IgD-negative memory B cell (primary cell): ENCODE measurements at regions not wholly inside any gene's neighbourhood (a gene's known extent, or its start where the extent isn't known, plus 50 kb on each side); places are given as distances from the start of the nearest gene placed in this dataset.
"Not testable (repeated sequence)": the region's sequence is repeated elsewhere in the genome, so short reads cannot be mapped to it uniquely, and the experiment has no call there.

Source experiments
- H3K27ac Mint-ChIP-seq, 3 donors: one replicate each; pipeline ENCODE4 v1.8.0; 2020 to 2022; ENCODE audit warnings: mild to moderate bottlenecking in 3 of 3, mixed read lengths in 3 of 3, moderate library complexity in 1 of 3
- H3K27me3 Mint-ChIP-seq: one replicate; pipeline ENCODE4 v1.8.0; 2021; ENCODE audit warnings: mixed read lengths
- H3K36me3 Mint-ChIP-seq: one replicate; pipeline ENCODE4 v1.8.0; 2020; ENCODE audit warnings: mild to moderate bottlenecking, mixed read lengths
- H3K4me1 Mint-ChIP-seq, 3 donors: one replicate each; pipeline ENCODE4 v1.8.0; 2020 to 2022; ENCODE audit warnings: mixed read lengths in 3 of 3, mild to moderate bottlenecking in 1 of 3
- H3K4me3 Mint-ChIP-seq, 4 donors: one replicate each; pipeline ENCODE4 v1.8.0; 2020 to 2022; ENCODE audit warnings: mild to moderate bottlenecking in 4 of 4, mixed read lengths in 4 of 4, moderate library complexity in 3 of 4
- H3K9me3 Mint-ChIP-seq, 3 donors: one replicate each; pipeline ENCODE4 v1.8.0; 2020 to 2021; ENCODE audit warnings: mixed read lengths in 3 of 3, mild to moderate bottlenecking in 1 of 3

DNA sequence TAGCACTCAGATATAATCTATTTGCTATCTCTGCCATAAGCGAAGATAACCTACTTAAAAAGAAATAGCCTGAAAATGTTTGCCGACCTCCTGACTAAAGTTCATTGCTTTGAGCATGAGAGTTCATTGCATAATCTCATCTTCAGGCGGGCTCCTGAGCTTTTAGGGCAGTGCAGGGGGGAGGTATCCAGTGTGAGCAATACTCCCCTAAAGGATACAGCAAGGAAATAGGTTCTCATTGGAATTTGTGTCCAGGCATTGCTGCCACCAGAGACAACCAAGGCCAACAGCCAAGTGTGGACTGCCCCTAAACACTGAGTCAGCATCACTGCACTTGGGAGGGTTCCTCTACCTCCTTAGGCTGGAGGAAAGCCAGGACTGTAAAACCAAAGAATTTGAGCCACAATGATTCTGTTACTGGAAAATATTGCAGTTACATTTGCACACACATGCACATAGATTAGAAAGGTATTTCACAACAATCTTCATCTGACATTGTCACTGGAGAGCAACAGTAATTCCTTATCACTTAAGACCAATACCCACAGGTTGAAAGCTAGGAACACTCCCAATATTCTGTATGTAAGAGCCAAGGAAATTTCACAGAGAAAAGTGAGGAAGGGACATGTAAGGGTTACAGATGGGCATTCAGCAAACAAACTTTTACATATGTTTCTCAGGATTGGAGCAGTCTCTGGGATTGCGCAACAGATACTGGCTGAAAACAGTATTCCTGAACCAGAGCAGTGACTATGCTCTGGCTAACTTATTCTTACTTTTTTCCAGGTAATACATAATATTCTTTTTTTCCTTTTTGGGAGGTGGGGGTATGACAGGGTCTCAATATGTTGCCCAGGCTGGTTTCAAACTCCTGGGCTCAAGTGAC is 98.6 kb upstream of the TLE1 start:
- Mint-ChIP-seq H3K36me3 (no peaks in the 10 kb centered on the region), H3K4me3 (no peak overlapping the region), H3K27me3 (no peaks in the 10 kb centered on the region), H3K9me3 (peaks cover 0 to 2% (median 1%) of the 10 kb centered on the region in 3 donors), H3K4me1 (no peaks in the 10 kb centered on the region), H3K27ac (no peak overlapping the region)

DNA sequence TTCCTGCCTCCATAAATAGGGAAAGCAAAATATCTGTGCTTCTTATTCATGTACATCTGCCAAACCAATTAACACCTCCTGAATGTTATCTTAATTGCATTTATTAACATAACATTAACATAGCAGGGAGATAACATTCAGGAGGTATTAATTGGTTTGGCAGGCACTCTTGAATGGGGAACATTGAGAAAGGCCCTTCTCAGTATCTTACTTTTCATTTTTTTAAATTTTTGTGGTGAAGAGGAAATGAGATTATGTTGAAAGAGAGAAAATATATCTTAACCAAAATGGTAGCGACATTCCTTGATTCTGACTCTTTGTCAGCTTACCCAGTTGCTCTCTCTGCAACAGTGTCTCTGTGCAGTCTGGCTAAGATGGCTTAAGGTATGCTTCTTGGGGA is 100.4 kb upstream of the TLE1 start:
- Mint-ChIP-seq H3K36me3 (peaks cover 2% of the 10 kb centered on the region), H3K27ac (no peak overlapping the region), H3K4me1 (peaks cover 0 to 2% (median 0%) of the 10 kb centered on the region in 3 donors), H3K27me3 (no peaks in the 10 kb centered on the region), H3K9me3 (peaks cover 0 to 2% (median 0%) of the 10 kb centered on the region in 3 donors), H3K4me3 (no peak overlapping the region)

DNA sequence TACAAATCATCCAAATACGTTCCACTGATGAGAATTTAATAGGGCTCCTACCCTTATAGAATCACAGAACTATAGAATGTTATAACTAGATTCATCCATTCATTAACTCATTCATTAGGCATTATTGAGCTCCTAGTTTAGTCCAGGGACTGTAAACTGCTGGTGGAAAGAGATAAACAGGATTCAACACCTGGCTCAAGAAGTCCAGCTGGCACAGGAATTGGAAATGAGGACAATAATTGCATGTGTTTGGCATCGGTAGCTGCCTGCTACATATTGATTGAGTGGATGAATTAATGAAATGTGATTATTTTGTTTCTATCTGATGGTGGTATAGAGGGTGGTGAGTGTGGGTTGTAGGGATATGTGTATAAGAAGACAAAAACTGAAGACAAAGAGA is 100.8 kb upstream of the TLE1 start:
- Mint-ChIP-seq H3K27me3 (no peaks in the 10 kb centered on the region), H3K4me1 (peaks cover 0 to 2% (median 0%) of the 10 kb centered on the region in 3 donors), H3K9me3 (peaks cover 0 to 2% (median 1%) of the 10 kb centered on the region in 3 donors), H3K4me3 (no peak overlapping the region), H3K27ac (no peak overlapping the region), H3K36me3 (peaks cover 2% of the 10 kb centered on the region)

DNA sequence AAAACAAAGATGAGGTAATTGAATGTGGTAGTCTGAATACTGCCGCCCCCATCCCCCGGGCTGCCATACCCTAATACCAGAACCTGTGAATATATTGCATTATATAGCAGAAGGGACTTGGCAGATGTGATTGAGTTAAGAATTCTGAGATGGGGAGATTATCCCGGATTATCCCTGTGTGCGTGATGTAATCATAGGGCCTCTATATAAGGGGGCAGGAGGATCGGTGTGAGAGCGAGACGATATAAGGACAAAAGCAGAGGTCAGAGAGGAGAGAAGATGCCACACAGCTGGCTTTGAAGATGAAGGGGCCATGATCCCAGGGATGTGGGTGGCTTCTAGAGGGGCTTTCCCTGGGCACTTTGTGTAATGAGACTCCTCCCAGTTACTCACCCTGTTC is 101.7 kb upstream of the TLE1 start:
- H3K4me1 Mint-ChIP-seq: peaks cover 0 to 2% (median 0%) of the 10 kb centered on the region in 3 donors
- H3K27me3 Mint-ChIP-seq: peaks cover 1% of the 10 kb centered on the region

DNA sequence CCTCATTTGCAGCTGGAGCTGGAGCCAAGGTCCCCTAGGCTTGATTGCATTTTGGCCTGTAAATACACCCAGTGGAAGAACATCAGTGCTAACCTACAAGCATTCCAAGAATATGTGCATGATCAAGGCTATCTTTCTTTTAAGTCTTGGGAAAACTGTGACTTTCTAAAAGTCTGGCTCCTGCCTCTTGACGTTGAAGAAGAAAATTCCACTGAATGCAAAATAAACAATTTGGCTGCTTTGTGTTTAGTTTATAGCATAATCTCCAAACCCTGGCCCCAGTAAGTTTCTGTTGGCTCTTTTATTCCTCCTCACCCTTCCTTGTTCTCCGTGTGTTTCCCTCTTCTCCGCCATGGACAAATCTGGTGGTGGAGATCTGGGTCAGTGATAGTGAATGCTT is 109.3 kb upstream of the TLE1 start:
- Mint-ChIP-seq H3K4me1 (peaks cover 0 to 3% (median 1%) of the 10 kb centered on the region in 3 donors), H3K27me3 (peaks cover 4% of the 10 kb centered on the region), H3K4me3 (no peak overlapping the region), H3K36me3 (peaks cover 2% of the 10 kb centered on the region), H3K27ac (no peak overlapping the region), H3K9me3 (peaks cover 0 to 2% (median 1%) of the 10 kb centered on the region in 3 donors)

More for the DNA sequence above, 101.7 kb upstream of the TLE1 start:
- H3K36me3 Mint-ChIP-seq: peaks cover 2% of the 10 kb centered on the region
- no peak overlapping the region for H3K27ac Mint-ChIP-seq
- no peak overlapping the region for H3K4me3 Mint-ChIP-seq
- H3K9me3 Mint-ChIP-seq: peaks cover 0 to 2% (median 1%) of the 10 kb centered on the region in 3 donors

DNA sequence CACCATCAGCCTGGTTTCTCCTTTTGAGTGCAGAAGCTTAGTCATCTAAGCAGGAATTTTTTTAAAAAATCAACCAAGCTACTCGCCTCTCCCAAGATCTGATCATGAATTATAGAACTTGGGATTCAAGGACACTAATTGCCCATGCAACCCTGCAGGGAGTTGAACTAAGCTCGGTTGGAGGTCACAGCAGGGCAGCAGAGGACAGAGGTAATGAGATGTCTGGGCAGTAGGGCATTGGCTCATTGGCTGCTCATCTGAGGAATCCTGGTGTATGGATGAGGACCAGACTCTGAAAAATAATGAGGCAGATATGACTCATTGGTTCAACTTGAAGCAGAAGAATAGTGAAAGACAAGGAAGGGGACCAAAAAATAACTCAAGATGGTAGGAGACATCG is 111.8 kb upstream of the TLE1 start:
- Mint-ChIP-seq H3K9me3 (peaks cover 0 to 2% (median 0%) of the 10 kb centered on the region in 3 donors), H3K27ac (no peak overlapping the region), H3K36me3 (peaks cover 2% of the 10 kb centered on the region), H3K27me3 (peaks cover 3% of the 10 kb centered on the region), H3K4me3 (no peak overlapping the region), H3K4me1 (peaks cover 3 to 5% (median 3%) of the 10 kb centered on the region in 3 donors)

DNA sequence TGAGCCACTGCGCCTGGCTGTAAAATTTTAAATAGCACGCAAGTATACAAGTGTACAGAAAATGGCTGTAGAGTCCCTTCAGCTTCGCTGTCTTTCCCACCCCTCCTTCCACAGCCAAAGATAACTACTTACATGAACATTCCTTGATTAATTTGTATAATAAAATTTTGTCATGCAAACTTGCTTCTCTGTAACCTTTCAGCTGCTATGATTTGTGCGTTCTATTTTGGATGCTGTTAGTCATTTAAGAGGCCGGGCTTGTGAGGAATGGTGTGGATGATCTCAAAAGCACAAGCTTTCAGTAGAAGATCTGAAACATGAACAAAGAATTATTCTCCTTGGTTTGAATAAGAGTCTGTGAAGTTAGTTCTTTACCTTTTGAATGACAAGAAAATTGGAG is 115.0 kb upstream of the TLE1 start:
- Mint-ChIP-seq H3K36me3 (peaks cover 2% of the 10 kb centered on the region), H3K27ac (no peak overlapping the region)

DNA sequence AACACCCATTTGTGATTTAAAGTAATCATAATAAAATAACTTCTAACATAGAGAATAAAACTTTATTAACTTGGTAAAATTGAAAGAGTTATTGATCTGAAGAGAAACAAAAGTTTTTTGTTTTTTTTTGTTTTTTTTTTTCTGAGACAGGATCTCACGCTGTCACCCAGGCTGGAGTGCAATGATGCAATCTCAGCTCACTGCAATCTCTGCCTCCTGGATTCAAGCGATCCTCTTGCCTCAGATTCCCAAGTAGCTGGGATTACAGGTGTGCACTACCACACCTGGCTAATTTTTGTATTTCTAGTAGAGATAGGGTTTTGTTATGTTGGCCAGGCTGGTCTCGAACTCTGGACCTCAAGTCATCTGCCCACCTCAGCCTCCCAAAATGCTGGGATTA is 116.5 kb upstream of the SPATA31D4 start:
- not testable (repeated sequence) for H3K4me3 Mint-ChIP-seq, H3K27me3 Mint-ChIP-seq, H3K27ac Mint-ChIP-seq, H3K36me3 Mint-ChIP-seq, H3K9me3 Mint-ChIP-seq
- peaks cover 12 to 21% (median 18%) of the 10 kb centered on the region in 3 donors for H3K4me1 Mint-ChIP-seq

More for the DNA sequence above, 115.0 kb upstream of the TLE1 start:
- H3K4me3 Mint-ChIP-seq: no peak overlapping the region
- H3K9me3 Mint-ChIP-seq: no peaks in the 10 kb centered on the region
- H3K4me1 Mint-ChIP-seq: peaks cover 3 to 5% (median 3%) of the 10 kb centered on the region in 3 donors
- H3K27me3 Mint-ChIP-seq: no peaks in the 10 kb centered on the region

DNA sequence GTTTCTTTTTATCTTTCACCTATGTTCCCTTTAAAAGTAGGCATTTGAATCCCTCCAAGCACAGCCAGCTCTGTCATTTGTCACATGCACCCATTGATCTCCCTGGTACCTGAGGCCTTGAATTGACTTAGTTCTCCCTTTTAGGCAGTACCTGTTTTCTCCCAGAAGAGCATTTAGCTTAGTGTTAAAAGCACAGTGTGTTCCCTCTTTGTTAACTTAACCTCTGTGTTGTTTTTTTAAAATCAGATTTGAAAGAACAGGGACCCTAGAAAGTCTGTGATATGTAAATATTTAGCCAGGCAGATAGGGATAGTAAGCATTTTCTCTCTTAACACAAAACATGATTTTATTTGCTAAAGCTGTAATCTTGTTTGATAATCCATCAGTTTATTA is 113.8 kb upstream of the SPATA31D4 start:
- peak overlapping the region in 1 of 3 donors; percentile 15 for H3K27ac Mint-ChIP-seq
- H3K9me3 Mint-ChIP-seq: no peaks in the 10 kb centered on the region
- peaks cover 12 to 21% (median 18%) of the 10 kb centered on the region in 3 donors for H3K4me1 Mint-ChIP-seq
- H3K4me3 Mint-ChIP-seq: peak overlapping the region in 1 of 4 donors; percentile 58
- peaks cover 4% of the 10 kb centered on the region for H3K27me3 Mint-ChIP-seq
- peaks cover 4% of the 10 kb centered on the region for H3K36me3 Mint-ChIP-seq

DNA sequence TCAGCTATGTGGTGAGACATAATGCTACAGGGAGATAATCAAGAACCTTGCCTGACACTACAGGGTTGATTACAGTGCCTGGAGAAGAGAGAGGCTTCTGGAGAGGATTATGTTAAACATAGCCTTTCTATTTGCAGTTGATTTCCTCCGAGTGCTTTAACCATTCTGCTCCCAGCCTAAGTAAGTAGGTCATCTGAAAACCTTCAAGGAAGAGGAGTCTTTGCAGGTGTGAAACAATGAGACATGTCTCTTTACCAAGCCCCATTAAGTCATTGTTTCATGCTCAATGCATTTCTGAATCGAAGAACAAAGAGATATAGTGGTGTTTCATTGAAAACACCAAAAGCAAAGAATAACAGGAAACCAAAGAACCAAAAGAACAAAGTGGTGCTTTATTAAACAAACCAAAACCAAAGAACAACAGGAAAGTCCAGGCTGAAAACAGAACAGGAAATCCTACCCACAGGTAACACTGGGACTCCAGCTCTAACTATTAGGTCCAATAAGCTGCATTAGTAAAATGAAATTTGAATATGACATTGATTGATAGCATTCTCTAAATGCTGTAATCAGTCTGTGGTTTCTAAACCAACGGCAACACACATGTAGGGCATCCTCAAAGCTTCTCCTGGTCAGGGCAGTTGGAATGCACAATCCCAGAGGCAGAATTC is 113.3 kb upstream of the SPATA31D4 start:
- Mint-ChIP-seq H3K4me1 (peaks cover 12 to 18% (median 18%) of the 10 kb centered on the region in 3 donors), H3K27ac (peak overlapping the region in 2 of 3 donors; percentile 15 to 17), H3K9me3 (no peaks in the 10 kb centered on the region), H3K4me3 (peak overlapping the region in 2 of 4 donors; percentile 18 to 58), H3K36me3 (peaks cover 4% of the 10 kb centered on the region), H3K27me3 (peaks cover 6% of the 10 kb centered on the region)

DNA sequence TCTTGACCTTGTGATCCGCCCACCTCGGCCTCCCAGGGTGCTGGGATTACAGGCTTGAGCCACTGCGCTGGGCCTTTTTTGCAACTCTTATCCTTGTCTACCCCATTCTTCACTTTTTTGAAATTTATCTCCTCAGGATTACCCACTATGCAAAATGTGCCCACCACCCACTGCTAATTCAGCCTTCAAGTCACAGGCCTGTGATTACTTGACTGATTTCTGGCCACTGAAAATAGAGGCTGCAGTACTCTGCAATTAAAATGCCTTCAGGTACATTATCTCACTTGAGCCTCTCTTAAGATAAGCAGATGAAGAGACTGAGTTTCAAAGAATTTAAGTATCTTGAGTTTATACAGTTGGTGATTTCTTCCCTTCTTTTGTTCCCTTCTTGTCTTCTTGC is 112.4 kb upstream of the SPATA31D4 start:
- Mint-ChIP-seq H3K4me3 (no peak overlapping the region), H3K27me3 (peaks cover 6% of the 10 kb centered on the region), H3K36me3 (peaks cover 4% of the 10 kb centered on the region), H3K9me3 (no peaks in the 10 kb centered on the region), H3K27ac (no peak overlapping the region), H3K4me1 (peaks cover 17 to 18% (median 17%) of the 10 kb centered on the region in 3 donors)

DNA sequence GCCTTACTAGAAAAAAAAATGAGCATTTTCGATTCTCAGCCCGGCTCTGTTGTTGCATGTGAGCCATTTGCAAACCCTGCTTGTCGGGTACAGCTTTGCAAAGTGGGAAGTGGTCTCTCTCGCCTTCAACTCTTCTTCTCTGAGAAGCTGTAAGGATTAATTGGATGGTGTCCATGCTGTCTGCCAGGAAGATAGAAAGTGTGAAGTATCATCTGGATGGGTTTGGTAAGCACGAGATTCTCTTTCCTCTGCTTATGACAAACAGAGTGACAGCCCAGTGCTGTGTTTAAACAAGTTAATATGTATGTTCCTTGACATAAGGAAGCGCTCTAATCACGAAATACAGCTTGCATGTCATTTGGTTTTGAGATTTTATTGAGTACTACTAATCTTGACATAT is 109.1 kb upstream of the SPATA31D4 start:
- no peak overlapping the region for H3K27ac Mint-ChIP-seq
- peaks cover 14 to 20% (median 18%) of the 10 kb centered on the region in 3 donors for H3K4me1 Mint-ChIP-seq
- H3K9me3 Mint-ChIP-seq: no peaks in the 10 kb centered on the region
- H3K27me3 Mint-ChIP-seq: peaks cover 6% of the 10 kb centered on the region
- no peak overlapping the region for H3K4me3 Mint-ChIP-seq
- peaks cover 4% of the 10 kb centered on the region for H3K36me3 Mint-ChIP-seq

DNA sequence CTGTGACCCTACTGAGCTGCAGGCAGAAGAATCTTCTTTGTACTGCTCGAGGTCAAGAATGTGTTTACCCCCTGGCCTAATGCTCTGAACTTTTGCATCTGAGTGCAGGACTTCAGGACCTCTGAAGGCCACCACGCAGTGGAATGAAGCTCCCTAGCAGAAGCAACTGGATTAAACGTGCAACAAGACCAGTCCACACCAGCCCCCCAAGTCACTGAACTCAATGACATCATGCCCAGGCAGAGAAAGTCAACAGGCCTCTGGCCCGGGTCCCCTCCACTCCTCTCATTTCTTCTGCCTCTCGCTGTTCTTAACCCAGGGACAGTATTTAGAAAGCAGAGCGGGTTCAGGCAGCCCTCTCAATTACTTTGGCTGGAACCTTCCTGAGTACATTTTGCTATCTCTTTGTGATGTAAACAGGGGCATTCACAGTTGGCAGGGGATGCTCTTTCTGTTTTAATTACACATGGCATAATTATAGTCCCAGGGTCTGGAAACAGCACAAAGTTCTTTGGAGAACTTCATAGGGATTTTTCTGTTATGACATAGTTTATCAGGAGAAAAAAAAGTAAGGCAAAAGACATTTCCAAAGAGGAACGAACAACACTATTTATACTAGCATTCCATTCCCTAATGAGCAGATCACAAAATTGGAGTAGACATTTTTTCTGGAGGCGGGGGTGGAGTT is 108.2 kb upstream of the SPATA31D4 start:
- peaks cover 4% of the 10 kb centered on the region for H3K27me3 Mint-ChIP-seq
- H3K36me3 Mint-ChIP-seq: peaks cover 4% of the 10 kb centered on the region
- peaks cover 5 to 12% (median 10%) of the 10 kb centered on the region in 3 donors for H3K4me1 Mint-ChIP-seq
- H3K9me3 Mint-ChIP-seq: no peaks in the 10 kb centered on the region
- no peak overlapping the region for H3K4me3 Mint-ChIP-seq
- no peak overlapping the region for H3K27ac Mint-ChIP-seq

DNA sequence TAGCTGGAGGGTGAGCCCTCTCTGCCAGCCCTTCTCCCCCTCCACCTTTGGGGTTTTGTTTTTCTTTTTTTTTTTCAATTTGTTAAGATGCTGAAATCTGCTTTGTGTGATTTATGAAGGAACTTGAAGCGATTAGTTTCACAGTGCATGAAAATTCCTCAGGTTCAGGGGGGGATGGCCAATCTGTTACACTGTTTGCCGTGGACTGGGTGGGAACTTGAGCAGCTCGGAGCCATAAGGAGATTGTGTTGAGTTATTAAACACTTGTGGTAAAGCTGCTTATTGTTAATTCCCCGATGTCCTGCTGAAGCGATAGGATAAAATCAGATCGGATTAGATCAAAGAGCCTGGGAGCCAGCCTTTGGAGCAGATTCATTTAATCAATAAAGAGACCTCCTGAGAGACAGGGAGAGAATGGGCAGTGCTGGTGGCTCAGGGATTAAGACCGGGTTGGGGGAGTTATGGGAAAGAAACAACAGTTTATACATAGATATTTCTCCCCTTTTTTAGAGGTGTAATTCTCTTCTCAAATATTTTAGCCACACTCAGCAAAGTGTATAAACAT is 105.8 kb upstream of the SPATA31D4 start:
- Mint-ChIP-seq H3K4me3 (no peak overlapping the region), H3K27me3 (peaks cover 3% of the 10 kb centered on the region), H3K27ac (no peak overlapping the region), H3K9me3 (peaks cover 0 to 3% (median 0%) of the 10 kb centered on the region in 3 donors), H3K4me1 (peaks cover 0 to 8% (median 7%) of the 10 kb centered on the region in 3 donors), H3K36me3 (no peaks in the 10 kb centered on the region)
